ENCODE measurements at regions not wholly inside any gene's neighbourhood (a gene's known extent, or its start where the extent isn't known, plus 50 kb on each side); places are given as distances from the start of the nearest gene placed in this dataset.
"Not testable (repeated sequence)": the region's sequence is repeated elsewhere in the genome, so short reads cannot be mapped to it uniquely, and the experiment has no call there.

- H3K9me3 Mint-ChIP-seq, result peaks cover 5% of the 10 kb centered on the region
- H3K36me3 Mint-ChIP-seq (ENCODE audit: low read depth), result no peaks in the 10 kb centered on the region
- H3K4me3 Mint-ChIP-seq, result peak overlapping the region; percentile 27 to 66 (median 61)
Observed at GRCh38 chr11:119586181-119586580, 142.8 kb downstream of the NECTIN1 start.

GRCh38 chr11:119585043-119585781 lies 143.8 kb downstream of the NECTIN1 start:
- TF ChIP-seq, protein P1, sequence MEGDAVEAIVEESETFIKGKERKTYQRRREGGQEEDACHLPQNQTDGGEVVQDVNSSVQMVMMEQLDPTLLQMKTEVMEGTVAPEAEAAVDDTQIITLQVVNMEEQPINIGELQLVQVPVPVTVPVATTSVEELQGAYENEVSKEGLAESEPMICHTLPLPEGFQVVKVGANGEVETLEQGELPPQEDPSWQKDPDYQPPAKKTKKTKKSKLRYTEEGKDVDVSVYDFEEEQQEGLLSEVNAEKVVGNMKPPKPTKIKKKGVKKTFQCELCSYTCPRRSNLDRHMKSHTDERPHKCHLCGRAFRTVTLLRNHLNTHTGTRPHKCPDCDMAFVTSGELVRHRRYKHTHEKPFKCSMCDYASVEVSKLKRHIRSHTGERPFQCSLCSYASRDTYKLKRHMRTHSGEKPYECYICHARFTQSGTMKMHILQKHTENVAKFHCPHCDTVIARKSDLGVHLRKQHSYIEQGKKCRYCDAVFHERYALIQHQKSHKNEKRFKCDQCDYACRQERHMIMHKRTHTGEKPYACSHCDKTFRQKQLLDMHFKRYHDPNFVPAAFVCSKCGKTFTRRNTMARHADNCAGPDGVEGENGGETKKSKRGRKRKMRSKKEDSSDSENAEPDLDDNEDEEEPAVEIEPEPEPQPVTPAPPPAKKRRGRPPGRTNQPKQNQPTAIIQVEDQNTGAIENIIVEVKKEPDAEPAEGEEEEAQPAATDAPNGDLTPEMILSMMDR (IDR thresholded peaks at IDR 0.05; ENCODE audit: unreplicated experiment in 3 of 3), result no peak
- H3K4me3 Mint-ChIP-seq, result peak overlapping the region; percentile 81 to 85 (median 83)
- peaks cover 6% of the 10 kb centered on the region for H3K4me1 Mint-ChIP-seq
- no peaks in the 10 kb centered on the region for H3K36me3 Mint-ChIP-seq (ENCODE audit: low read depth)
- no peak overlapping the region for H3K27ac Mint-ChIP-seq
- peaks cover 38% of the 10 kb centered on the region for H3K27me3 Mint-ChIP-seq (ENCODE audit: low read depth)
- H3K9me3 Mint-ChIP-seq, result peaks cover 11% of the 10 kb centered on the region

More at GRCh38 chr11:119586181-119586580, 142.8 kb downstream of the NECTIN1 start:
- Mint-ChIP-seq H3K27ac (no peak overlapping the region), H3K27me3 (ENCODE audit: low read depth) (peaks cover 31% of the 10 kb centered on the region), H3K4me1 (peaks cover 11% of the 10 kb centered on the region)
- TF ChIP-seq, protein P1 (IDR thresholded peaks at IDR 0.05; ENCODE audit: unreplicated experiment in 3 of 3), result no peak

DNA sequence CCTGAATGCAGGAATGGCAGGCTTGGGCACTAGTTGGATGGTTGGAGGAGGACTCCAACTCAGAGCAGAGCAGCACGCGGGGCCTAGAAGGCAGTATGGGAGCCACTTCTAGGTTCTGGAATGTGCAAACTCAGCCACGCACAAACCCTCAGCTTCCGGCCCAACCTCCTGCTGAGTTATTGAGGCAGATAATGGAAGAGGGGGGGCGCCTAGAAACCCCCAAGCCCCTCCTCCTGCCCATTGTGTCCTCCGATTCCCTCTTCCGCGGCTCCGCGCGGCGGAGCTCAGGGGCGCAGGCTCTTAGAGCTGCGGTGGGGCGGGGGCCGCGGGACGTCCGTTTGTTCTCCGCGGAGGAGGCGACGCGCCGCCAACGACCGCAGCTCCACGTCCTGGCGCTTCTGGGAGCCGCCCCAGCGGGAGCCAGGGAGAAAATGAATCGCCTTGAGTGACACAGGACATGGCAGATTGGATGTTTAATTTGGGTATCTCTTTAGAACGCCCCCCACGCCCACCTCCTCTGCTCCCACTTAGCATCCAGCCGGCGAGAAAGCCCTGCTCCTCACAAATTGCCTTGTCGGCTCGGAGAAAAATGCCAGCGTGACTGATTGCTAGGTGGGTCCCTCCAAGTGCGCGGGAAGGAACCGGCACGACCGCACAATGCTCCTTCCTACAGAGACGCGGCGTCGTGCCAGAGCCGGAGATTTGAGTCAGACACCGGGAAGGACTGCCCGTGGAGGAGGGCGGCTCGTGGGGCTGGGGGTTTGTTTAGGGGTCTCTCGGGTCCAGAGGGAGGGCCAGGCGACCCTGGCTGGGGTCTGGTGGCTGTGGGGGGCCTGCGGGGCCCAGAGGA lies 144.6 kb downstream of the NECTIN1 start:
- TF ChIP-seq, protein P1 (IDR thresholded peaks at IDR 0.05; ENCODE audit: unreplicated experiment in 3 of 3), result no peak
- peak overlapping the region; percentile 81 to 85 (median 83) for H3K4me3 Mint-ChIP-seq
- H3K27me3 Mint-ChIP-seq (ENCODE audit: low read depth), result peaks cover 40% of the 10 kb centered on the region
- H3K4me1 Mint-ChIP-seq, result peaks cover 6% of the 10 kb centered on the region
- peak overlapping the region in 2 of 3 experiments; percentile 42 to 52 for H3K27ac Mint-ChIP-seq
- H3K36me3 Mint-ChIP-seq (ENCODE audit: low read depth), result no peaks in the 10 kb centered on the region
- H3K9me3 Mint-ChIP-seq, result peaks cover 12% of the 10 kb centered on the region

- Mint-ChIP-seq H3K4me1 (peaks cover 6% of the 10 kb centered on the region), H3K27me3 (ENCODE audit: low read depth) (peaks cover 40% of the 10 kb centered on the region), H3K9me3 (peaks cover 12% of the 10 kb centered on the region), H3K36me3 (ENCODE audit: low read depth) (no peaks in the 10 kb centered on the region), H3K4me3 (peak overlapping the region in 1 of 3 experiments; percentile 81), H3K27ac (no peak overlapping the region)
- TF ChIP-seq, protein P1 (IDR thresholded peaks at IDR 0.05; ENCODE audit: unreplicated experiment in 3 of 3), result no peak
Observed at GRCh38 chr11:119583585-119583984, 145.4 kb downstream of the NECTIN1 start.

DNA sequence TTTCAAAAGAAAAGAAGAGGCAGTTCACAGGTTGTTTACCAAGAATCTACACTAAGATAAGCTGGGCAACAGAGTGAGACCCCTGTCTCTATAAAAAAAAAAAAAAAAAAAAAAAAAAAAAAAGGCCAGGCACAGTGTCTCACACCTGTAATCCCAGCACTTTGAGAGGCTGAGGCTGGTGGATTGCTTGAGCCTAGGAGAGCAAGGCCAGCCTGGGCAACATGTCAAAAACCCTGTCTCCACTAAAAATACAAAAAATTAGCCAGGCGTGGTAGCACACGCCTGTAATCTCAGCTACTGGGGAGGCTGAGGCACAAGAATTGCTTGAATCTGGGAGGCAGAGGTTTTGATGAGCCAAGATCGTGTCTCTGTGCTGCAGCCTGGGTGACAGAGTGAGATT lies 147.6 kb downstream of the NECTIN1 start:
- not testable (repeated sequence) for H3K4me3 Mint-ChIP-seq; H3K36me3 Mint-ChIP-seq (ENCODE audit: low read depth); H3K27ac Mint-ChIP-seq; H3K4me1 Mint-ChIP-seq
- H3K27me3 Mint-ChIP-seq (ENCODE audit: low read depth), result peaks cover 35% of the 10 kb centered on the region
- peaks cover 12% of the 10 kb centered on the region for H3K9me3 Mint-ChIP-seq

GRCh38 chr11:119580751-119581150 lies 148.2 kb downstream of the NECTIN1 start:
- Mint-ChIP-seq H3K4me3 (no peak overlapping the region), H3K36me3 (ENCODE audit: low read depth) (no peaks in the 10 kb centered on the region), H3K27ac (no peak overlapping the region), H3K4me1 (peaks cover 6% of the 10 kb centered on the region), H3K9me3 (peaks cover 12% of the 10 kb centered on the region), H3K27me3 (ENCODE audit: low read depth) (peaks cover 29% of the 10 kb centered on the region)
- TF ChIP-seq, protein P1 (IDR thresholded peaks at IDR 0.05; ENCODE audit: unreplicated experiment in 3 of 3), result no peak
